ENCODE measurements at regions not wholly inside any gene's neighbourhood (a gene's known extent, or its start where the extent isn't known, plus 50 kb on each side); places are given as distances from the start of the nearest gene placed in this dataset.

- TF ChIP-seq, protein P1, sequence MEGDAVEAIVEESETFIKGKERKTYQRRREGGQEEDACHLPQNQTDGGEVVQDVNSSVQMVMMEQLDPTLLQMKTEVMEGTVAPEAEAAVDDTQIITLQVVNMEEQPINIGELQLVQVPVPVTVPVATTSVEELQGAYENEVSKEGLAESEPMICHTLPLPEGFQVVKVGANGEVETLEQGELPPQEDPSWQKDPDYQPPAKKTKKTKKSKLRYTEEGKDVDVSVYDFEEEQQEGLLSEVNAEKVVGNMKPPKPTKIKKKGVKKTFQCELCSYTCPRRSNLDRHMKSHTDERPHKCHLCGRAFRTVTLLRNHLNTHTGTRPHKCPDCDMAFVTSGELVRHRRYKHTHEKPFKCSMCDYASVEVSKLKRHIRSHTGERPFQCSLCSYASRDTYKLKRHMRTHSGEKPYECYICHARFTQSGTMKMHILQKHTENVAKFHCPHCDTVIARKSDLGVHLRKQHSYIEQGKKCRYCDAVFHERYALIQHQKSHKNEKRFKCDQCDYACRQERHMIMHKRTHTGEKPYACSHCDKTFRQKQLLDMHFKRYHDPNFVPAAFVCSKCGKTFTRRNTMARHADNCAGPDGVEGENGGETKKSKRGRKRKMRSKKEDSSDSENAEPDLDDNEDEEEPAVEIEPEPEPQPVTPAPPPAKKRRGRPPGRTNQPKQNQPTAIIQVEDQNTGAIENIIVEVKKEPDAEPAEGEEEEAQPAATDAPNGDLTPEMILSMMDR (IDR thresholded peaks at IDR 0.05; ENCODE audit: low read length) = no peak
- TF ChIP-seq EZH2 (optimal IDR thresholded peaks at IDR 0.05; ENCODE audit: low read depth, low read length) = no peak
These were observed 207.0 kb upstream of the ONECUT1 start for GRCh38 chr15:52997123-52997522.

Measured in MM.1S (cell line).